SK-N-SH (cell line): ENCODE measurements at regions not wholly inside any gene's neighbourhood (a gene's known extent, or its start where the extent isn't known, plus 50 kb on each side); places are given as distances from the start of the nearest gene placed in this dataset.

Experiments
- EZH2phosphoT487 ChIP-seq: fragments of 200-600 bp; sonication (generic); IDR thresholded peaks from 2 replicates; pipeline ENCODE4 v1.6.1; 2017; ENCODE audit warnings: low read depth, mixed run types, mild to moderate bottlenecking, antibody characterized with exemption, moderate library complexity, borderline replicate concordance
- NFIC ChIP-seq: IDR thresholded peaks from 2 replicates; pipeline ENCODE4 v1.4.0; 2012; ENCODE audit warnings: borderline replicate concordance
- USF2 ChIP-seq: fragments of 150-350 bp; IDR thresholded peaks from 2 replicates; pipeline ENCODE4 v1.6.1; 2017; ENCODE audit warnings: antibody characterized with exemption, low read length, low read depth, borderline replicate concordance
- YY1 ChIP-seq: IDR thresholded peaks from 2 replicates; pipeline ENCODE4 v1.4.0; 2012; ENCODE audit warnings: low read depth, mild to moderate bottlenecking

- no peak for TF ChIP-seq EZH2phosphoT487
- no peak for TF ChIP-seq NFIC
- TF ChIP-seq YY1 = no peak
- no peak for TF ChIP-seq USF2
Measured at GRCh38 chr5:39608024-39608423, 183.2 kb upstream of the DAB2 start.
